HG03064 (cell line): ENCODE measurements at regions not wholly inside any gene's neighbourhood (a gene's known extent, or its start where the extent isn't known, plus 50 kb on each side); places are given as distances from the start of the nearest gene placed in this dataset.
"Not testable (repeated sequence)": the region's sequence is repeated elsewhere in the genome, so short reads cannot be mapped to it uniquely, and the experiment has no call there.

ENCODE experiments used
- ATAC-seq: cut with Tn5 transposase; IDR thresholded peaks from one replicate; pipeline ENCODE4 v1.9.1; 2021; ENCODE audit warnings: low read depth; ENCODE audit not compliant: unreplicated experiment

- no peak for ATAC-seq
Observed at GRCh38 chr18:22726469-22726868, 206.7 kb upstream of the RBBP8 start.

GRCh38 chr18:22728016-22728415, 205.1 kb upstream of the RBBP8 start:
- no peak for ATAC-seq

GRCh38 chr18:22728481-22729105, 204.5 kb upstream of the RBBP8 start:
- no peak for ATAC-seq

- ATAC-seq = no peak
Observed at GRCh38 chr18:22731398-22731797, 201.7 kb upstream of the RBBP8 start.

GRCh38 chr18:22734105-22734661, 198.9 kb upstream of the RBBP8 start:
- ATAC-seq = no peak

- ATAC-seq = no peak
Observed at GRCh38 chr18:22734791-22735627, 198.1 kb upstream of the RBBP8 start.

- no peak for ATAC-seq
Observed at GRCh38 chr18:22737054-22737453, 196.1 kb upstream of the RBBP8 start.

GRCh38 chr18:22739061-22739642, 194.0 kb upstream of the RBBP8 start:
- no peak for ATAC-seq

GRCh38 chr18:22739789-22740188, 193.3 kb upstream of the RBBP8 start:
- ATAC-seq = no peak

GRCh38 chr18:22741318-22741717, 191.8 kb upstream of the RBBP8 start:
- no peak for ATAC-seq

- no peak for ATAC-seq
Observed at GRCh38 chr18:22742409-22742808, 190.7 kb upstream of the RBBP8 start.

GRCh38 chr18:22745966-22746365, 187.2 kb upstream of the RBBP8 start:
- no peak for ATAC-seq

- no peak for ATAC-seq
Observed at GRCh38 chr18:22752014-22752413, 181.1 kb upstream of the RBBP8 start.

- ATAC-seq = no peak
Observed at GRCh38 chr18:22753130-22753831, 179.8 kb upstream of the RBBP8 start.

- ATAC-seq = not testable (repeated sequence)
Observed at GRCh38 chr18:22764005-22764404, 169.1 kb upstream of the RBBP8 start.

GRCh38 chr18:22765896-22766295, 167.2 kb upstream of the RBBP8 start:
- no peak for ATAC-seq

- ATAC-seq = no peak
Observed at GRCh38 chr18:22767653-22768052, 165.5 kb upstream of the RBBP8 start.

- no peak for ATAC-seq
Observed at GRCh38 chr18:22773944-22774343, 159.2 kb upstream of the RBBP8 start.

- ATAC-seq = no peak
Observed at GRCh38 chr18:22778996-22779395, 154.1 kb upstream of the RBBP8 start.

GRCh38 chr18:22783245-22783644, 149.9 kb upstream of the RBBP8 start:
- ATAC-seq = no peak

- no peak for ATAC-seq
Observed at GRCh38 chr18:22783662-22784076, 149.5 kb upstream of the RBBP8 start.
